ENCODE measurements at regions not wholly inside any gene's neighbourhood (a gene's known extent, or its start where the extent isn't known, plus 50 kb on each side); places are given as distances from the start of the nearest gene placed in this dataset.

DNA sequence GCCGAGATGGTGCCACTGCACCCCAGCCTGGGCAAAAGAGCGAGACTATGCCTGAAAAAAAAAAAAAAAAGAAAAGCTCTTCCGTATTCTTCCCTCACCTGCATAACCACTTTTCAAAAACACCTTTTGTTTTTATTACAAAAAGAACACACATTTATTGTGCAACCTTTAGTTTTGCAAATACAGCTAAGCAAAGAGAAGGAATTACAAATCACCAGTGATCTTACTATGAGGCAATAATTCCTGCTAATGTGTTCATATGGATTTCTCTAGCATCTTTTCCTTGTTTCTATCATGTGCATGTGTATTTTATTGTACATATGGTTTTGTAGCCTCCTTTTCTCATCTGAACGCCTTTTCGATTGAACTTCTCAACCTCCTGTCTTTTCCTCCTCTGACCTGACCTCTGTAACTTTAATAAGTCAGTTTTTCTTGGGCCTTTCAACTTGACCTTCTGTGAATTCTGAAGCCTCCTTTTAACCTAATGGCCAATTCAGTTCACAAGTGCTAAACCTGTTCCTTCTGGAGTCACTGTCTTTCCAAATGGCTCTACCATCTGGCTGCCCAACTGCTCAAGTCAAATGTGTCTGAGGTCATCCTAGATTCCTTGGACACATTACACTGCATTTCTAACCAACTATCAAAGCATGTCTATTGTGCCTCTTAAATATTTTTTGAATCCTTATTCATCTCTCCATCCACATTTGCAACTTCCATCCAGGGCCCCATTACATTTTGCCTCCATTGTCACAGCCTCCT is 59.1 kb upstream of the DAPL1 start:
- TF ChIP-seq CTCF (IDR thresholded peaks at IDR 0.05) = no peak
- no peak for TF ChIP-seq POLR2A (IDR thresholded peaks at IDR 0.05)

All from lower leg skin (tissue), 3 donors.